ENCODE measurements at regions not wholly inside any gene's neighbourhood (a gene's known extent, or its start where the extent isn't known, plus 50 kb on each side); places are given as distances from the start of the nearest gene placed in this dataset.

DNA sequence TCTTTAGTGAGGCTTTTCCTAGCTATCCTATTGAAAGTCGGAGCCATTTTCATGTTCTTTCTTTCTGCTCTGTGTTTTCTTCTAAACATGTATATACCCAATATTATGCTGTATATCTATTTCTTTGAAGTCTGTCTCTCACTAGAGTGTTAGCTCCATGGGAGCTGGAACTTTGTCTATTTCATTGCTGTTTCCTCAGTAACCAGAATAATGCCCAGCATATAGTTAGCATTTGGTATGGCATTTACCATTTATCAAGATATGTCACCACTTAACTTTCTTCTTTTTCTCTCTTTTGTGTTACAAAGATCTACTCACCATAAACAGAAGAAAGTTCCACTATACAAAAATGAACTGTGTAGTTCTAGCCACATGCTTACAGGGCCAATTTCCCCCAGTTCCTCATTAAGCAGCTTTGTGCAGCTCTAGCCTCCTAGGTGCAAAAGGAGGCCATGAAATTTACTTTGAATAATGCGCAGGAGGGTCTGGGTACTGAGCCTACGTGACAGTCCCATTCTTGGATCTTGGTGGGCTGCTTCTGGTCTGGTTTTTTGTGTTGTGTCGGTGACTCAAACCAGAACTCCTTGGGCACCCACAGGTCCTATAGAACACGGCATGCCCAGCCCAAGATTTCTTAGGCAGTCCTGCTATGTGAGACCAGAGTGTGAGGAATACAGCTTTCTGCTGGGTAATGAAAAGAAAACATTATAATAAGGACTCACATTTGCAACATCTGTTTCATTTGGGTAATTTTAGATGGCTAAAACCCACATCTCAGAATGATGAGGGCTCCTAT lies 302.3 kb upstream of the IGFBP7 start:
- TF ChIP-seq POLR2A (IDR thresholded peaks at IDR 0.05) = no peak
- TF ChIP-seq, protein P1, sequence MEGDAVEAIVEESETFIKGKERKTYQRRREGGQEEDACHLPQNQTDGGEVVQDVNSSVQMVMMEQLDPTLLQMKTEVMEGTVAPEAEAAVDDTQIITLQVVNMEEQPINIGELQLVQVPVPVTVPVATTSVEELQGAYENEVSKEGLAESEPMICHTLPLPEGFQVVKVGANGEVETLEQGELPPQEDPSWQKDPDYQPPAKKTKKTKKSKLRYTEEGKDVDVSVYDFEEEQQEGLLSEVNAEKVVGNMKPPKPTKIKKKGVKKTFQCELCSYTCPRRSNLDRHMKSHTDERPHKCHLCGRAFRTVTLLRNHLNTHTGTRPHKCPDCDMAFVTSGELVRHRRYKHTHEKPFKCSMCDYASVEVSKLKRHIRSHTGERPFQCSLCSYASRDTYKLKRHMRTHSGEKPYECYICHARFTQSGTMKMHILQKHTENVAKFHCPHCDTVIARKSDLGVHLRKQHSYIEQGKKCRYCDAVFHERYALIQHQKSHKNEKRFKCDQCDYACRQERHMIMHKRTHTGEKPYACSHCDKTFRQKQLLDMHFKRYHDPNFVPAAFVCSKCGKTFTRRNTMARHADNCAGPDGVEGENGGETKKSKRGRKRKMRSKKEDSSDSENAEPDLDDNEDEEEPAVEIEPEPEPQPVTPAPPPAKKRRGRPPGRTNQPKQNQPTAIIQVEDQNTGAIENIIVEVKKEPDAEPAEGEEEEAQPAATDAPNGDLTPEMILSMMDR (IDR thresholded peaks at IDR 0.05) = no peak
- Histone ChIP-seq H3K27me3 (no peaks in the 10 kb centered on the region), H3K4me1 (no peaks in the 10 kb centered on the region), H3K9me3 (no peaks in the 10 kb centered on the region), H3K36me3 (no peaks in the 10 kb centered on the region), H3K4me3 (replicated peaks in 1 of 3) (no peak overlapping the region), H3K27ac (no peak overlapping the region)
- intact Hi-C loops (cut with DNase I) = no loop called here
- 93 to 95% methylated on average over 5 of the region's 5 CpGs for whole genome bisulfite sequencing, 2 donors
- no peak for DNase-seq

DNA sequence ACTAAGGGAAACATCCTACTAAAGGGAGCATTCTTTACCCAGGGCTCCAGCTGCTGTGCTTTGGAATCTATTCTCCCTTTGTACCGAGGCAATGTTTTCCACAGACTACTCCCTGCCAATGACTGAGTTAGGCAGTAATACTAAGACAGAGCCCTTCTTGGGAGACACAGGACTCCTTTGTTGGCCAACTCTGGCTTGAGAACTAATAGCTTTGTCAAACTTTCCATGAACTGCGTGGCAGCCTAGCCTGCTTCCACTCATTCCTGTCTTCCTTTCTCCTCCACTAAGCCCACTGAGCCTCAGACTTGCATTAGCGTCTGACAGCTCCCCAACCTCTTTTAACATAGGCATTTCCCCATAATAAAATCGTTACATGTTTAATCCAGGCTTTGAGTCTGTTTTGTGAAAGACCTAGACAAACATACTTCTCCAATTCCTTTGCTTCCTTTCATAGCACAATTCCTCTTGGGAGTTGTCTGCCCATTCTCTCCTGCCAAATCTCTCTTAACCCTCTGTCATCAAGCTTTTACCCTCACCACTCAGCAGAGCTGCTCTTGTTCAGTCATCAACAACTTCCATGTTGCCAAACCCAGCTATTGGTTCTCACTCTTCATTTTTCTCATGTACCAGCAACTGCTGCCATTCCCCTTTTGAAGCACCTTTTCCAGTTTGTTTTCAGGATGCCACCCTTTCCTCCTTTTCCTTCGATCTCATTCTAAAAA lies 300.3 kb upstream of the IGFBP7 start:
- Histone ChIP-seq H3K9me3 (no peaks in the 10 kb centered on the region), H3K27ac (no peak overlapping the region), H3K36me3 (no peaks in the 10 kb centered on the region), H3K27me3 (no peaks in the 10 kb centered on the region), H3K4me1 (no peaks in the 10 kb centered on the region), H3K4me3 (replicated peaks in 1 of 3) (no peak overlapping the region)
- whole genome bisulfite sequencing, 2 donors = 66 to 68% methylated on average over 5 of the region's 5 CpGs
- intact Hi-C loops (cut with DNase I) = no loop called here
- TF ChIP-seq, protein P1 (IDR thresholded peaks at IDR 0.05) = no peak
- no peak for TF ChIP-seq POLR2A (IDR thresholded peaks at IDR 0.05)
- no peak for DNase-seq

DNA sequence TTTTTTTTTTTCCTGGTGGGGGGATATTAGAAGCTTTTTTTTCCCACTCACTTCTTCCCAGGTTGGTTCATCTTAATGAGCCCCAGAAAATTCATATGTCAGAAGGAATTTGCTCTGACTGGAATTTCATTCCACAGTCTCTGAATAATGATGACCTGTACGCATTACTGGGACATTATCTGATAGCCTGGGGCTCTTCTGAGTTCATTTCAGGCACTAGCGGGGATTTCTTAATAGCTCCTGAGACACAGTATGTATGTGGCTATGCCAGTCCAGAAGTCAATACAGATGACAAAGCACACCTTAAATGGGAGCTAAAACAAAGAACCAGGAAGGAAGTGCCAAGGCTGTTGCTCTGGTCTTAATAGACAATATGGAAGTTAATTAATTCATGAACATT lies 295.2 kb upstream of the IGFBP7 start:
- H3K4me1 ChIP-seq = no peaks in the 10 kb centered on the region
- H3K36me3 ChIP-seq = no peaks in the 10 kb centered on the region
- no peak overlapping the region for H3K4me3 ChIP-seq (replicated peaks in 1 of 3)
- intact Hi-C loops (cut with DNase I) = no loop called here
- DNase-seq = no peak
- H3K27me3 ChIP-seq = no peaks in the 10 kb centered on the region
- no peak for TF ChIP-seq POLR2A (IDR thresholded peaks at IDR 0.05)
- TF ChIP-seq, protein P1 (IDR thresholded peaks at IDR 0.05) = no peak
- WGBS, 2 donors = 62 to 91% methylated on average over 2 of the region's 2 CpGs
- H3K27ac ChIP-seq = no peak overlapping the region
- H3K9me3 ChIP-seq = no peaks in the 10 kb centered on the region

DNA sequence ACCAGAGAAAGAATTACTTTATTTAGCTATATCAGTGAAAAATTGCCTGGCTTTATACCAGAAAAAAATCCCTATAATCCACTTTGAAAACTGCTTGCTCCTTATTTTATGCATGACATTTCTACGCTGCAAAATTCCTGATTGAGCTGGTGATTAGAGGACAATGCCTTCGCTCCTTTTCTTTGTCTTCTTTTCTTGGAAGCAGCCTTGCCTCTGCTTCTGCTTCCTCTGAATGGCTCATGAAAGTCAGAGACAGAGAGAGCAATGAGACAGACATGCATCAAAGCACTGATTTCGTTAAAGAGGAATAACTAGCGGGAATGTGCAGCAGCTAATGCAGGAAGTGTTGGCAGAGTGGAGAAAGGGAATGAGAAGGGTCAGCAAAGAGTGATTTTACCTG lies 294.3 kb upstream of the IGFBP7 start:
- Histone ChIP-seq H3K9me3 (no peaks in the 10 kb centered on the region), H3K4me1 (no peaks in the 10 kb centered on the region), H3K27me3 (no peaks in the 10 kb centered on the region), H3K27ac (no peak overlapping the region), H3K36me3 (no peaks in the 10 kb centered on the region), H3K4me3 (replicated peaks in 1 of 3) (no peak overlapping the region)
- 51 to 65% methylated on average over 4 of the region's 4 CpGs for WGBS, 2 donors
- no peak for TF ChIP-seq POLR2A (IDR thresholded peaks at IDR 0.05)
- TF ChIP-seq, protein P1 (IDR thresholded peaks at IDR 0.05) = no peak
- intact Hi-C loops (cut with DNase I) = no loop called here
- DNase-seq = no peak

DNA sequence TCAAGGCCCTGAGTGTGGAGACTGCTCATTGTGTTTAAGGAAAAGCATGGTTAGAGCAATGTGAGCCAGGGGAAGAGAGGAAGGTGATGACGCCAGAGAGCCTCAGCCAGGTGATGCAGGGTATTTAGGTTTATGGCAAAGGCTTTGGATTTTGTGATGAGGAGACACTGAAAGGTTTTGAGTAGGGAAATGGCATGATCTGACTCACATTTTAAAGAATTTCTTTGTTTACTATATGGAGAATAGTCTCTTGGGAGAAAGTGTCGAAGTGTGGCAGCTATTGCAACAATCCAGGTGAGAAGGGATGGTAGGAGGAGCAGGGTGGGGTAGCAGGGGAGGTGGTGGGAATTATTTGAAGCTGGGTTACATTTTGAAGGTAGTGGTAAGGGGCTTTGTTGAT lies 293.4 kb upstream of the IGFBP7 start:
- no peaks in the 10 kb centered on the region for H3K4me1 ChIP-seq
- H3K27me3 ChIP-seq = no peaks in the 10 kb centered on the region
- no peak for TF ChIP-seq POLR2A (IDR thresholded peaks at IDR 0.05)
- TF ChIP-seq, protein P1 (IDR thresholded peaks at IDR 0.05) = no peak
- intact Hi-C loops (cut with DNase I) = no loop called here
- no peak overlapping the region for H3K4me3 ChIP-seq (replicated peaks in 1 of 3)
- no peaks in the 10 kb centered on the region for H3K36me3 ChIP-seq
- no peak for DNase-seq
- H3K27ac ChIP-seq = no peak overlapping the region
- WGBS, 2 donors = 84 to 97% methylated on average over 2 of the region's 2 CpGs
- H3K9me3 ChIP-seq = no peaks in the 10 kb centered on the region
